LoVo (cell line): ENCODE measurements at regions not wholly inside any gene's neighbourhood (a gene's known extent, or its start where the extent isn't known, plus 50 kb on each side); places are given as distances from the start of the nearest gene placed in this dataset.
"Not testable (repeated sequence)": the region's sequence is repeated elsewhere in the genome, so short reads cannot be mapped to it uniquely, and the experiment has no call there.

Experiments
- DNase-seq: peaks from one replicate; pipeline ENCODE4 v3.0.0-alpha.2; 2016; ENCODE audit warnings: low spot score

- DNase-seq: no peak
Measured at GRCh38 chr10:31187607-31188210, 131.3 kb upstream of the ZEB1 start.

DNA sequence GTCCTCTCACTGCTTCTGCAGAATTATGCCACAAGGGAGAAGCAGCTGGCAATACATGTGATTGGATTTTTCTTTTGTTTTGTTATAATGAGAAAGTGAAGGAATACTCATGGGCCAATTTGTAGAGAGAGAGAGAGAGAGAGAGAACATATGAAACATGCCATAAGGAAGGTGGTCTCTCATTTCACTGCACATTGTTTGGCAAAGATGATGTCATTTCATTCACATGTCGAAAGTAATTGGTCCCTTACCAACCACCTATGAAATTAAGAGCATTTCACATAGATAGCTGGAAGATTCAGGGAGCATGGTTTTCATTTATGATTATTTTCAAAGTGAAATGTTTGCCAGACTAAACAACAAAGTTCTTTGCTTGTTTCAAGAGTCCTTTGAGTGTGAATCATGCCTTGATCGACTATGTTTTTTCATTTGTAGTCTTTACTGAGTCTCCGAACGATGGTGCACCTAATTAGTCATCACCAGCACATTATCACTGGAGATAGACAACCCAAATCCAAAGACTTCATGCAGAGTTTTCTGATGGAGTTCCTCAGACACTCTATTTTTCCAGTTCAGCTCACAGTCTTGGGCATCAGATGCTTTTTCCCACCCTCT, 130.1 kb upstream of the ZEB1 start:
- no peak for DNase-seq

GRCh38 chr10:31190488-31190887, 128.5 kb upstream of the ZEB1 start:
- DNase-seq: no peak

GRCh38 chr10:31192475-31192874, 126.5 kb upstream of the ZEB1 start:
- DNase-seq: no peak

GRCh38 chr10:31194986-31195385, 124.0 kb upstream of the ZEB1 start:
- DNase-seq: no peak

DNA sequence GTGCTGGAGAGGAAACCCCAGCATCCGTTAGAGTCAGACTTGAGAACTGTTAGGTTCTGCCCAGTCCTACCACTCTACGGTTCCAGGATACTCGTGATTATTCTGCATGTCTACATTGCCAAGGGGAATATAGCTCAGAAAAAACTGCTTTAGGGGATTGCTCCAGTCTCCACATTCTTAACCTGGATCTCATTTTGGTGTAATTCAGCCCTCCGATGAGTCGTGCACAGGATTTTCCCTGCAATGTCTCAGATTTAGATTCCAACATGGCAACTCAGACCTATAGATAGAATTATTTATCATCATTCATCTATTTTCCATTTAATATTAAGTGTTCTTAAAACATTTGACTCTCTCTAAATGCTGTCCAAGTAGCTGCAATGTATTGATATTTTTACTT, 121.1 kb upstream of the ZEB1 start:
- no peak for DNase-seq

DNA sequence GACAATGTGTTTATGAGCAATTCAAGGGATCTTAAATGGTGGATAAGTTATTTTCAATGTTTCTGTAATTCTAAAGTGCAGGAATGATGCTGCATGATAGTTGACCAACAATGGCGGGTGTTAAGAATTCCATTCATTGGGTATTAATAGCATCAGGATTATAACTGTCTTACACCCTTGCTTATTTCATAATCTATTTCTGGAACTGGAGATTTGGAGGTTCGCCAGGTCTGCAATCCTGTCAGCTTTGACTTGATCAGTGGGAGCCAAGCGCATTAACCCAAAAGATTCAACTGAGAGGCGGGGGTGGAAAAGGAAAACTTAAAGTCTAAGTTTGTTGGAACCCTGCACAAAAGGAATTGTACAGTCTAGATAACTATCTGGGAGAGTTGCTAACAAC, 114.9 kb upstream of the ZEB1 start:
- DNase-seq: no peak

GRCh38 chr10:31207636-31208035, 111.4 kb upstream of the ZEB1 start:
- no peak for DNase-seq

GRCh38 chr10:31209478-31209877, 109.5 kb upstream of the ZEB1 start:
- no peak for DNase-seq

DNA sequence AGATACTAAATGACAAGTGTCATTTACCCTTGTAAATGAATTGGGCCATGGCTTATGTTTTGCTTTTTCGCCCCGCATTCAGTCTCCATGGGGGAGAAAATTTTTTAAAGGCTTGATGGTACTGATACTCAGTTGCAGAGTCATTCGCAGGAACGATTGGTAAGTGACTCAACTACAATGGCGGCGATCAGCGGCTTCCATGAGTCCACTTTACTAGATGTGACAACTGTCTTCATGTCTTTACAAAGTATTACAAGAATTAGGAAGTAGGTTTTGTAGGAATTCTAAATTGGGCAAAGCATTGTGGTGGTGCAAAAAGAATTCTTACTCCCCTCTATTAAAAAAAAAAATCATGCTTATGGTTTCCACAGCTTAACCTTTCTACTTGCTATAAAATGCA, 108.8 kb upstream of the ZEB1 start:
- DNase-seq: no peak

DNA sequence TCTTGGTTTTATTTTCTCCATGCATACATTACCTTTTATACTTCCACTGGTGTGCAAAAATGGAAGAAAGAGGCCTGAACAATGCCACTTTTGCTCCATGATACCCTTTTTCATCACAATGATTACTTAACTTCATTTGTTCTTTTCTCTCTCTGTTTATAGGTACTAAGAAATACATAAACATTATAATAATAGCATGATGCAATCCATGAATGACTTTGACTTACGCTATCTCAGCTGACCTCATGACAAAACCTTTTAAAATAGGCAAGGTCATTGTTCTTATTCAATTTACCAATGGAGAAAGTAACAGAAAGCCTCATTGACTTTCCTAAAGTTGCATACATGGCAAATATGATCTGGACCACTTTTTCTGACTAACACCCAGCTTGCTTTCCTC, 105.1 kb upstream of the ZEB1 start:
- no peak for DNase-seq

GRCh38 chr10:31215052-31215451, 104.0 kb upstream of the ZEB1 start:
- DNase-seq: no peak

GRCh38 chr10:31219306-31219705, 99.7 kb upstream of the ZEB1 start:
- DNase-seq: no peak

DNA sequence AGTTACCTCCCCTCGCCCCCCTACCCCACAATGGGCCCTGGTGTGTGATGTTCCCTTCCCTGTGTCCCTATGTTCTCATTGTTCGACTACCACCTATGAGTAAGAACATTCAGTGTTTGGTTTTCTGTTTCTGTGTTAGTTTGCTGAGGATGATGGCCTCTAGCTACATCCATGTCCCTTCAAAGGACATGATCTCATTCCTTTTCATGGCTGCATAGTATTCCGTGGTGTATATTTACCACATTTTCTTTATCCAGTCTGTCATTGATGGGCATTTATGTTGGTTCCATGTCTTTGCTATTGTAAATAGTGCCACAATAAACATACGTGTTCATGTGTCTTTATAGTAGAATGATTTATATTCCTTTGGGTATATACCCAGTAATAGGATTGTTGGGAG, 90.2 kb upstream of the ZEB1 start:
- not testable (repeated sequence) for DNase-seq

DNA sequence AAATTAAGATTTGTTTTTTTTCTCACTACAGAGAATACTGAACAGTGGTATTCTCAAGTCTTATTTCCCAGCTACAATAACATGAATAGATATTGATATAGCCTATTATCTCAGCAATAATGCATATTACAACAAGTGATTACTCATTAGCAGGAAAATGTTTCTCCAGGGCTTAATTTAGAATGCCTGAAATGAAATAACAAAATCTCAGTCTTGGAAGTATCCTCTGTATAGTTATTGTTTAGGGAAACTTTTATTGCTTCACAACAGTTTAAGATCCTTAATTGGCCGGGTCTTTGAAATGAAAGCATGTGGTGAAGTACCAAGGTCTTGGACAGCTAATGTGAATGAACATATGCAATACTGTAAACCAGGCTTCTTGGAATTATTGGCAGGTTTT, 79.1 kb upstream of the ZEB1 start:
- DNase-seq: no peak

- DNase-seq: peak; percentile 77
Measured at GRCh38 chr10:31242902-31243301, 76.1 kb upstream of the ZEB1 start.

DNA sequence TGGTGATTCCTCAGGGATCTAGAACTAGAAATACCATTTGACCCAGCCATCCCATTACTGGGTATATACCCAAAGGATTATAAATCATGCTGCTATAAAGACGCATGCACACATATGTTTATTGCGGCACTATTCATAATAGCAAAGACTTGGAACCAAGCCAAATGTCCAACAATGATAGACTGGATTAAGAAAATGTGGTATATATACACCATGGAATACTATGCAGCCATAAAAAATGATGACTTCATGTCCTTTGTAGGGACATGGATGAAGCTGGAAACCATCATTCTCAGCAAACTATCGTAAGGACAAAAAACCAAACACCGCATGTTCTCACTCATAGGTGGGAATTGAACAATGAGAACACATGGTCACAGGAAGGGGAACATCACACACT, 67.9 kb upstream of the ZEB1 start:
- DNase-seq: not testable (repeated sequence)

GRCh38 chr10:31253237-31253636, 65.8 kb upstream of the ZEB1 start:
- no peak for DNase-seq

- DNase-seq: no peak
Measured at GRCh38 chr10:31261511-31262311, 57.3 kb upstream of the ZEB1 start.

DNA sequence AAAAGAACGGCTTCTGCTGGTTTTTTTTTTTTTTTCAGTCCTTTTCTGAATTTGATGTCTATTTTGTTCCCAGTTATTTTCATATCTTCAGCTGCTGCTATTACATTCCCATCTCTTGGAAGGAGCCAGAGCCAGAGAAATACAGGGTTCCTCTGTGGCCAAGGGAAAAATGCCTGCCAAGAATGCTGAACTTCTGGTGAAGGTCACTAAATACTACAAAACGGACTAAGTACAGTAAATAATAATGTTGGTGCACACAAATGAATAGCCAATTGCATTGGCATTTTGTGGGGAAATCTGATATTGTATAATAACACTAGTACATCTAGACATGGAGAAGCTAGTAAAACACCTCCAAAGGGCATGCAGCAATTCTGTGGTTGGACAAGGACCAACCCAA, 56.3 kb upstream of the ZEB1 start:
- DNase-seq: no peak

DNA sequence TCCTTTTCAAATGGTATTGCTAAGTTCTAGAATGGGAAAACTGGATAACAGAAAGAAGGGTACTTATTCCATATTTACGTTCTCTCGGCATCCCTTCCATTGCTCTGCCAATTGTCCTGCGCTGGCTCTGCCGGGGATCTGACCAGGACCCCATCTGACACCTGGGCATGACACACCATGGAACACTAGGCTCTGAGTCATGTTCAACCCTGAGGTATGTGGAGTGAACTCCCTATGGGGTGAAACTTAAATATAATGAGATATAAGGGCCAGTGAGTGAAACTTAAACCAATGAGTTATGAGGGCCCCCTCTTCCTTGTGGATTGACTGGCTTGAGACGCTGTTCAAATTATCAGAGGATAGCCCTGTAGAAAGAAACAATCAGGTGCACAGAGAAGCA, 55.1 kb upstream of the ZEB1 start:
- DNase-seq: no peak

DNA sequence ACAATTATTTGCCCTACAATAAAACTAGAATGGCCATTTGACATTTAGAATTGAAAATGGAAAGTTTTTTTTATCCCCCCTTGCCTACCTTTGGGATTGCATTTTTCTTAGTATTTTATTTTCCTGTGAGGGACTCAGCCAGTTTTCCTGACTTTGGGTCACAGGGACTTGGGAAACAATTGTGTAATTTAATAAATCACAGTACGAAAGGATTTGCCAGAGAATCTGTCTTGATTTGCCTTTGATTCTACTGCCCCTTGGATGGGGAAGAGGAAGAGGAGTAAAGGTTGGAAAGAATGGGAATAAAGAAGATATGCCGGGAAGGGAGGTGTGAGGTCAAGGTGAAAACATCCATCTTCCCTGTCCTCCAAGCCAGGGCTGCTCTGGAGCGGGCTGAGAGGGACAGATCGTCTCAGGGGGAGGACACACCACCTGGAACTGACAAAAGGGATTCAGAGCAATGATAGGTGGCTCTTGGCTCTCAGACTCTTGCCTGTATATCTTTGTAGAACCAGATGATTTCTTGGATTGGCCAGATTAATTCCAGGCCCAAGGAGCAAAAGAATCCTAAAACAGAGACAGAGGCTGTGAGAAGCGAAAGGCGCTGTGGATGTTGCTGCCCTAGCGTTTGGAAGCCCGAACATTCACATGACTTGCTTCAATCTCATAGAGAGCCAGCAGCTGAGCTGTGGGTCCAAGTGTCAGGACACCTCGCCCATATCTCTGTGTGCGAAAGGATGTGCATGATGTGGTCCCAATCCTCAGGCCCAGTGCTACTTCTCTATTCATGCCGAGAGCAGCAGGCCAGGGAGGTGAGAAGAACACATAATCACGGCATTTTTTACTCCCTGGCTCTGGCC, 50.3 kb upstream of the ZEB1 start:
- DNase-seq: no peak
